Upper lobe of left lung (tissue), 6 donors: ENCODE measurements at regions not wholly inside any gene's neighbourhood (a gene's known extent, or its start where the extent isn't known, plus 50 kb on each side); places are given as distances from the start of the nearest gene placed in this dataset.
A peak's percentile ranks its signal among the peaks of the same experiment; 100 is the strongest.

Experiments
- ATAC-seq, 2 donors: fragments of 200-7000 bp; cut with Tn5 transposase; one replicate each; pipeline ENCODE4 v1.9.1; 2022; ENCODE audit warnings: mild to moderate bottlenecking in 2 of 2, moderate library complexity in 2 of 2; ENCODE audit not compliant: low FRiP score in 2 of 2
- DNase-seq, 2 donors: peaks; one replicate each; pipeline ENCODE4 v3.0.0-alpha.2; 2019 to 2020
- H3K27ac ChIP-seq, 4 donors: fragments of 200-600 bp; sonication (generic); one replicate each; pipeline ENCODE4 v1.5.1; 2016 to 2019
- H3K27me3 ChIP-seq, 4 donors: fragments of 200-600 bp; sonication (generic); one replicate each; pipeline ENCODE4 v1.5.1; 2017 to 2019
- H3K36me3 ChIP-seq, 4 donors: fragments of 200-600 bp; sonication (generic); one replicate each; pipeline ENCODE4 v1.5.1; 2016 to 2019
- H3K4me1 ChIP-seq, 4 donors: fragments of 200-600 bp; sonication (generic); one replicate each; pipeline ENCODE4 v1.5.1; 2018 to 2019
- H3K4me3 ChIP-seq, 4 donors: fragments of 200-600 bp; sonication (generic); one replicate each; pipeline ENCODE4 v1.5.1; 2017 to 2019; ENCODE audit warnings: mild to moderate bottlenecking in 2 of 4, moderate library complexity in 1 of 4
- H3K9me3 ChIP-seq, 4 donors: fragments of 200-600 bp; sonication (generic); one replicate each; pipeline ENCODE4 v1.5.1; 2018 to 2019
- EP300 ChIP-seq, 4 donors: sonication (generic); formaldehyde crosslinking; IDR thresholded peaks; one replicate each; pipeline ENCODE4 v1.5.1; 2017; ENCODE audit warnings: antibody characterized with exemption in 4 of 4, control low read depth in 2 of 4
- POLR2A ChIP-seq, 4 donors: fragments of 450-650 bp; IDR thresholded peaks; one replicate each; pipeline ENCODE4 v1.5.1; 2016 to 2017; ENCODE audit warnings: antibody characterized with exemption in 4 of 4, mild to moderate bottlenecking in 2 of 4
- POLR2AphosphoS5 ChIP-seq, 2 donors: sonication (generic); formaldehyde crosslinking; IDR thresholded peaks; one replicate each; pipeline ENCODE4 v1.5.1; 2017; ENCODE audit warnings: antibody characterized with exemption in 2 of 2
- WGBS, 2 donors: methylation state at CpG; one replicate each; pipeline ENCODE4 v1.1.5; 2017 to 2018; 5-methylcytosine and 5-hydroxymethylcytosine counted together
- TF ChIP-seq, protein P1 (sequence below), 6 experiments: fragments of 450-650 bp in 4 of 6; fragments of 200-600 bp in 2 of 6; sonication (generic) in 2 of 6; IDR thresholded peaks; one replicate each; pipeline ENCODE4 v1.5.1; 2016 to 2019; ENCODE audit warnings: antibody characterized with exemption in 6 of 6
- donor health status: DM: no; HTN: no; CAD: no; lungs with moderate emphysema.
- donor health status: DM: no; HTN: yes; CAD: no; lungs with severe emphysema.

DNA sequence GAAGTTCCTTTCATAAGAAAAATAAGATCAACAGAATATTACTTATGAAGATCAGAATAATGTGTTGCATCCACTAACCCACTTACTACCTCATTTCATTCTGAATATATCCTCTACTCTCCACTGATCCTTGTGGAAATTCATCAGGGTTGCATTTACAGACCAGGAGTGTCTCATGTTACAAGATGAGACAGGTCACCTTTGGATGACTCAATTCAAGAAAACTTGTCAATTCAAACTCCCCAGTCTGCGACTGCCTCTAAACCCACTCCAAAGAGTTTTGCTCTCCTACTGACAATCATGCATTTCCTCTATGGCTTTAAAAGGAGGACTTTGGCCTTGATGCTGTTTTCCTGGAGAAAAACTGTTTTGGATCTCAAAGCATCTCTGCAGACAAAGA, 68.4 kb downstream of the ID4 start:
- Histone ChIP-seq H3K4me1 (peaks cover 0 to 7% (median 0%) of the 10 kb centered on the region in 4 donors), H3K4me3 (no peak overlapping the region), H3K36me3 (no peaks in the 10 kb centered on the region), H3K9me3 (no peaks in the 10 kb centered on the region), H3K27ac (no peak overlapping the region), H3K27me3 (no peaks in the 10 kb centered on the region)
- ATAC-seq = no peak
- no peak for DNase-seq
- 50 to 76% methylated on average over 1 of the region's 1 CpG for WGBS, 2 donors
- TF ChIP-seq POLR2AphosphoS5 (IDR thresholded peaks at IDR 0.05) = no peak
- TF ChIP-seq, protein P1, sequence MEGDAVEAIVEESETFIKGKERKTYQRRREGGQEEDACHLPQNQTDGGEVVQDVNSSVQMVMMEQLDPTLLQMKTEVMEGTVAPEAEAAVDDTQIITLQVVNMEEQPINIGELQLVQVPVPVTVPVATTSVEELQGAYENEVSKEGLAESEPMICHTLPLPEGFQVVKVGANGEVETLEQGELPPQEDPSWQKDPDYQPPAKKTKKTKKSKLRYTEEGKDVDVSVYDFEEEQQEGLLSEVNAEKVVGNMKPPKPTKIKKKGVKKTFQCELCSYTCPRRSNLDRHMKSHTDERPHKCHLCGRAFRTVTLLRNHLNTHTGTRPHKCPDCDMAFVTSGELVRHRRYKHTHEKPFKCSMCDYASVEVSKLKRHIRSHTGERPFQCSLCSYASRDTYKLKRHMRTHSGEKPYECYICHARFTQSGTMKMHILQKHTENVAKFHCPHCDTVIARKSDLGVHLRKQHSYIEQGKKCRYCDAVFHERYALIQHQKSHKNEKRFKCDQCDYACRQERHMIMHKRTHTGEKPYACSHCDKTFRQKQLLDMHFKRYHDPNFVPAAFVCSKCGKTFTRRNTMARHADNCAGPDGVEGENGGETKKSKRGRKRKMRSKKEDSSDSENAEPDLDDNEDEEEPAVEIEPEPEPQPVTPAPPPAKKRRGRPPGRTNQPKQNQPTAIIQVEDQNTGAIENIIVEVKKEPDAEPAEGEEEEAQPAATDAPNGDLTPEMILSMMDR (IDR thresholded peaks at IDR 0.05) = no peak

GRCh38 chr6:19906171-19906570, 69.0 kb downstream of the ID4 start:
- H3K27ac ChIP-seq = no peak overlapping the region
- H3K4me3 ChIP-seq = no peak overlapping the region
- DNase-seq (no peak), ATAC-seq (peak in 1 of 2 donors; percentile 49)
- H3K4me1 ChIP-seq = peaks cover 0 to 7% (median 0%) of the 10 kb centered on the region in 4 donors
- H3K9me3 ChIP-seq = no peaks in the 10 kb centered on the region
- H3K27me3 ChIP-seq = no peaks in the 10 kb centered on the region
- 79 to 80% methylated on average over 3 of the region's 3 CpGs for WGBS, 2 donors
- TF ChIP-seq, protein P1 (IDR thresholded peaks at IDR 0.05) = no peak
- no peak for TF ChIP-seq POLR2AphosphoS5 (IDR thresholded peaks at IDR 0.05)
- TF ChIP-seq POLR2A (IDR thresholded peaks at IDR 0.05) = no peak
- no peak for TF ChIP-seq EP300 (IDR thresholded peaks at IDR 0.05)
- H3K36me3 ChIP-seq = no peaks in the 10 kb centered on the region

GRCh38 chr6:19911223-19911622, 74.1 kb downstream of the ID4 start:
- ATAC-seq (no peak), DNase-seq (no peak)
- Histone ChIP-seq H3K4me3 (no peak overlapping the region), H3K27me3 (no peaks in the 10 kb centered on the region), H3K4me1 (no peaks in the 10 kb centered on the region), H3K36me3 (no peaks in the 10 kb centered on the region), H3K27ac (no peak overlapping the region), H3K9me3 (peaks cover 0 to 5% (median 0%) of the 10 kb centered on the region in 4 donors)
- WGBS, 2 donors = 61 to 74% methylated on average over 3 of the region's 3 CpGs
- TF ChIP-seq EP300 (IDR thresholded peaks at IDR 0.05) (no peak), POLR2AphosphoS5 (IDR thresholded peaks at IDR 0.05) (no peak), POLR2A (IDR thresholded peaks at IDR 0.05) (no peak)
- TF ChIP-seq, protein P1 (IDR thresholded peaks at IDR 0.05) = no peak

DNA sequence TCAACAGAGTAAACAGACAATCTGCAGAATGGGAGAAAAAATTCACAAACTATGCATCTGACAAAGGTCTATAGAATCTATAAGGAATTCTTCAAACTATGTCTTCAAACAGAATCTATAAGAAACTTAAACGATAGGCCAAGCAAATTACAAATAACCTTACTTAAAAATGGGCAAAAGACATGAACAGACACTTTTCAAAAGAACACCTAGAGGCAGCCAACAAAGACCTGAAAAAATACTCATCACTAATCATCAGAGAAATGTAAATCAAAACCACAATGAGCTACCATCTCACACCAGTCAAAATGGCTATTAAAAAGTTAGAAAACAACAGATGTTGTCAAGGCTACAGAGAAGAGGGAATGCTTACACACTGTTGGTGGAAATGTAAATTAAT, 81.3 kb downstream of the ID4 start:
- ATAC-seq = no peak
- no peaks in the 10 kb centered on the region for H3K36me3 ChIP-seq
- H3K9me3 ChIP-seq = peaks cover 0 to 9% (median 2%) of the 10 kb centered on the region in 4 donors
- H3K4me1 ChIP-seq = no peaks in the 10 kb centered on the region
- TF ChIP-seq POLR2A (IDR thresholded peaks at IDR 0.05) (no peak), EP300 (IDR thresholded peaks at IDR 0.05) (no peak), POLR2AphosphoS5 (IDR thresholded peaks at IDR 0.05) (no peak)
- TF ChIP-seq, protein P1 (IDR thresholded peaks at IDR 0.05) = no peak
- H3K27ac ChIP-seq = no peak overlapping the region
- WGBS, 2 donors = 47 to 90% methylated on average over 1 of the region's 1 CpG
- H3K27me3 ChIP-seq = no peaks in the 10 kb centered on the region
- DNase-seq = no peak
- no peak overlapping the region for H3K4me3 ChIP-seq

DNA sequence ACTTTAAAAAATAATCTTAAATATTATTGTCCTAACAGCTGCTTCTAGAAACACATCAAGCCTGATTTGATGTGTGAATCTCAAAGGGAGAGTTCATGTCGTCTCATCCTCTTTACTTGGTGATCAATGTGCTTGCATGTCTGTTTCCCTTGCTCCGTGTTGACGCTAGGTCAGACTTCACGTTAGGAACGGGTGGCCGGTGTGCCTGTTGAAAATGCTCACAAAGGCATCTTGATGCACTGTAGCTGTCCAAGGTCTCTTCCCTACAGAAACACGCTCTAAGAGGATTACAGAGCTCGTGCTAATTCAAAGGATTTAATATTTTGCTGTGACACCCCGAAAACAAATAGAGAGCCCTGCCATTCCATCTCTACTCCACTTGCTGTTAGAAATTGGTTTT, 84.6 kb downstream of the ID4 start:
- Histone ChIP-seq H3K27ac (no peak overlapping the region), H3K27me3 (no peaks in the 10 kb centered on the region), H3K36me3 (no peaks in the 10 kb centered on the region), H3K4me1 (no peaks in the 10 kb centered on the region), H3K9me3 (peaks cover 0 to 9% (median 0%) of the 10 kb centered on the region in 4 donors), H3K4me3 (no peak overlapping the region)
- no peak for ATAC-seq
- TF ChIP-seq POLR2AphosphoS5 (IDR thresholded peaks at IDR 0.05) (no peak), POLR2A (IDR thresholded peaks at IDR 0.05) (no peak), EP300 (IDR thresholded peaks at IDR 0.05) (no peak)
- TF ChIP-seq, protein P1 (IDR thresholded peaks at IDR 0.05) = no peak
- no peak for DNase-seq
- 50 to 63% methylated on average over 9 of the region's 9 CpGs for WGBS, 2 donors
